AG10803 (cell line): ENCODE measurements at regions not wholly inside any gene's neighbourhood (a gene's known extent, or its start where the extent isn't known, plus 50 kb on each side); places are given as distances from the start of the nearest gene placed in this dataset.

Source experiments
- DNase-seq: peaks from one replicate; pipeline ENCODE4 v3.0.0; 2010; ENCODE audit warnings: low read depth
- H3K4me3 ChIP-seq: 2 replicates; pipeline ENCODE4 v1.5.1; 2011; ENCODE audit warnings: mild to moderate bottlenecking, low read length, control low read depth
- TF ChIP-seq, protein P1 (sequence below): conservative IDR thresholded peaks from 2 replicates; pipeline ENCODE4 v1.5.1; 2011; ENCODE audit warnings: mild to moderate bottlenecking, low read length, control low read depth, inconsistent platforms

DNA sequence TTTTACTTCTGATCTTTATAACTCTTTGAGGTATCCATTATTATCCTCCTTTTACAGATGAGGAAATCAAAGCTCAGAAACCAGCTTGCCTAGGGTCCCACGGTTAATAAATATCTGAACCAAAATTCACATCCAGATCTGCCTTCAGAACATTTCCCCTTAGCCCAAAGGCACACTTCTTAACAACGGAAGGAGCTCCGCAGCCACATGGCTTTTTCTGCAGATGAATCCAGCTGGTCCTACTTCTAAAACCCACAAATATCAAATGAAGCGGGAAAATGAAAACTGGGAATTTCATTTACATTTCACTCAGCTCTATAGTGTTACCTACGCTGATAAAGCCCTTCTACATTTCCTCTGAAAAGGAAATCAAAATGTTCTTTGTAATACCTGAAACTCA lies 357.0 kb upstream of the ID2 start:
- TF ChIP-seq, protein P1, sequence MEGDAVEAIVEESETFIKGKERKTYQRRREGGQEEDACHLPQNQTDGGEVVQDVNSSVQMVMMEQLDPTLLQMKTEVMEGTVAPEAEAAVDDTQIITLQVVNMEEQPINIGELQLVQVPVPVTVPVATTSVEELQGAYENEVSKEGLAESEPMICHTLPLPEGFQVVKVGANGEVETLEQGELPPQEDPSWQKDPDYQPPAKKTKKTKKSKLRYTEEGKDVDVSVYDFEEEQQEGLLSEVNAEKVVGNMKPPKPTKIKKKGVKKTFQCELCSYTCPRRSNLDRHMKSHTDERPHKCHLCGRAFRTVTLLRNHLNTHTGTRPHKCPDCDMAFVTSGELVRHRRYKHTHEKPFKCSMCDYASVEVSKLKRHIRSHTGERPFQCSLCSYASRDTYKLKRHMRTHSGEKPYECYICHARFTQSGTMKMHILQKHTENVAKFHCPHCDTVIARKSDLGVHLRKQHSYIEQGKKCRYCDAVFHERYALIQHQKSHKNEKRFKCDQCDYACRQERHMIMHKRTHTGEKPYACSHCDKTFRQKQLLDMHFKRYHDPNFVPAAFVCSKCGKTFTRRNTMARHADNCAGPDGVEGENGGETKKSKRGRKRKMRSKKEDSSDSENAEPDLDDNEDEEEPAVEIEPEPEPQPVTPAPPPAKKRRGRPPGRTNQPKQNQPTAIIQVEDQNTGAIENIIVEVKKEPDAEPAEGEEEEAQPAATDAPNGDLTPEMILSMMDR, result no peak
- no peak overlapping the region for H3K4me3 ChIP-seq
- no peak for DNase-seq

DNA sequence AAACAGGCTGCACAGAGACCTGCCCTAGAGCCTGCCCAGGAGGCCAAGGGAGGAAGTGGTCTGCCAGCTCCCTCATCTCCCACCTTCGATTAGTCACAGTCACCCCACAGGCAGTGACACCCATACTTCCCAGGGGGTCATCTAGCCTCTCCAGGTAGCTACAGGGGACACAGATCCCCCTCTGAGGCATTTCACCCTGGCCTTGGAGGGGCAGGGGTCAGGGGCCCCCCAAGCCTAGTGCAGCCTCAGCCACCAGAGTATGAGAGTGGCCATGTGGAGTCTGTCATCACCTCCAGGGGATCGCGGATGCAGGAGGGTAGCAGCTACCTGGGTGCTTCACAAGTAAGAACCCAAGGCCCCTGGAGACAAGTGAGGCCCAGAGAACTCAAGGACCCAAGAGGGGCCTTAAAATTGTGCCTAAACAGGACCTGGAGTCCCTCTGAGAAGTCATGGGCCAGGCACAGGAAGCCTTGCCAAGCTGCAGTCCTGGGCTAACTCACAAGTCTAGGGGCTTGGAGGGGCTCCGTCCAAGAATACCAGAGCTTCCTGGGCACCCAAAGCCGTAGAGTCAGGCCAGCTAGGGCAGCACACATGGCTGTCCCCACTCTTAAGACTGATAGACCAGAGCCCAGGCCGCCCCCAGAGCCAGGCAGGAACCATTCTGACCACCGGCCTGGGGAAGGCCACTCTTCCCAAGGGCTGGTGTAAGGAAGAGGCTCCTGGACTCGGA lies 354.3 kb upstream of the ID2 start:
- TF ChIP-seq, protein P1, result no peak

DNA sequence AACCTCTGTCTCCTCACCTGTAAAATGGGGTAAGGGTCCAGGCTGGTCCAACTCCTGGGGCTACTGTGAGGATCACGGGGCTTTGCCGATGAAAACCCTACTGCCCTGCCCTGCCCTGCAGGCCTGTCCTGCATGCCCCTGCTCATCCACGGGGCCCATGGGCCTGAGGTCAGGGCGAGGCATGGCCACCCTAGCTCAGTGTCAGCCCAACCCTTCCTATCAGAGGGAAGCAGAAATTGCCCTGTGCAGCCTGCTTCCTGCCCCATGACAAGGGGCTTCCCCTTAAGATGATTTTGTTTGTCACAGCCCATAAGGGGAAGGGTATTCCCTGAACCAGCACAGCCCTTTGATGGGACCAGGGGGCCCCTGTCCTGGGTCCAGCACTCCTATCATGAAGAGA lies 353.6 kb upstream of the ID2 start:
- H3K4me3 ChIP-seq, result no peak overlapping the region
- TF ChIP-seq, protein P1, result no peak
- no peak for DNase-seq

More for the DNA sequence above, 354.3 kb upstream of the ID2 start:
- no peak overlapping the region for H3K4me3 ChIP-seq
- no peak for DNase-seq

DNA sequence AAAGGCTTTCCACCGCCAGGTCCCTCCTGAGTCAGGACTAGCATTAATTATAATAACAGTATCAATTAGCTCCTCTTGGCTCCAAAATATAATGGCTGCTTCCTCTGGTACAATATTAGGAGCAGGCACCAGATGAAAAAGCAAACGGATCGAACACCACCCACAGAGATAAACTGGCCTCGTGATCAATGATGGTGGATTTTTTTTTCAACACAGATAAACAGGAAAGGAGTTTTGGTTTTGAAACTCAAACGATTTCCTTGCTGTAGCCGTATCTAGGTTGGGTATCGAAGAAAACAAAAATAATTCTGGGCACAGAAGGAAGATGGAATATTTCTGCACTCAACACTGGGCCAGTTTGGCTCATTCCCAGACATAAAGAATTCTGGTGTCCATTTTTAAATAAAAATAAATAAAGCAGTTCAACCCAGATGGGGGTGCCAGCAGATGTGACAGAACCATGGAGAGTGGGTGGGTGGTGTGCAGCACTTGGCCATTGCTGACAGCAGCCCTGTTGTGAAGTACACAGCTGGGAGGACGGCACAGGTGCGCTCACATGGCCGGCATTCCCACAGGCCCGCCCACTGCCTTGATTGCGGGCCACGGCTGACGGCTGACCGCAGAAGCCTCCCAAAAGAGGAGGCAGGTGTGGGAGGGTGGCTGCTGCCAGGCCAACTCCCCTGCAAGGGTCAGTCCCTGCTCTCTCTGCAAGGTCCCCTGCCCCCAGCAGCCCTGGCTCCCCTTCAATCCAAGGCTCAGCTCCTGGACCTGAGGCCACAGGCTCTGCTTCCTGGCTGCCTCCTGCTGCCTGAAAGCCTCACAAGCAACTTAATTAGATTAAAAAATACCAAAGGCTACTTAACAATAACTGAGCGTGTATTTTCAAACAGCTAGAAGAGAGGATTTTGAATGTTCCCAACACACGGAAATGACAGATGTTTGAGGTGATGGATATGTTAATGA lies 351.9 kb upstream of the ID2 start:
- TF ChIP-seq, protein P1, result no peak
- no peak overlapping the region for H3K4me3 ChIP-seq
- no peak for DNase-seq

DNA sequence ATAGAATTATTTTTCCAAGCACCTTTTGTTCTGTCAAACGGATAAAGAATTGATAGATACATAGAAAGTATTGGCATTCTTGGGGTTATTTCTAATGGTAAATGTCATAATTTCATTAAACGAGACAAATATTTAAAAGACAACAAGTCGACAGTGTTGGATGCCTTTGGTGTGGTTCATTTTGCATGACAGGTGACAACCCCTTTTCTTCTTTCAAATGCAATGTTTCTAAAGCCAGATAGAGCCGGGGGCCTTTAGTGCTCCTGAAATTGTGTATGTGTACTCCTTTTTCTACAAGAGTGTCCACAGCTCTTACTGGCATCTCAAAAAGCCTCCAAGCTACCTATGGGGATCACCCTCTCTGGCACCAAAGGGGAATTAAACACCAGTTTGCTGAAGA lies 350.8 kb upstream of the ID2 start:
- DNase-seq, result no peak
- no peak overlapping the region for H3K4me3 ChIP-seq
- TF ChIP-seq, protein P1, result no peak

DNA sequence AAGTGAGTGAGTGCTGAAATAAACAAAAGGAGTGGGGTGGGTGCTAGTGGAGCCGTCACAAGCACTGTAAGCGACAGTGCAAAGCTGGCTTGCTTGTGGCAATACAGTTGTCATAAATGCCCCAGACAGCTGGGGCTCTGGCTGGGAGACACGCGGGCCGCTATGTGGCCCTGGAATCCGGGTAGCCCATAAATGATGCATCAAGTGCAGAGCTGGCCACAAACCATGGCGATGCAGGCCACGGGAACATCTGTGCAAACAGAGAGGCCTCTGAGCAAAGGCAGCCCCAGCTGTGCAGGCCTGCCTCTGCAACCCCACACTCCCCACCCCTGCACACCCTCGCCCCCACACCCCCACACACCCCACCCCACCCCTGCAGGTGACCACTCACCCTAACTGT lies 349.2 kb upstream of the ID2 start:
- no peak overlapping the region for H3K4me3 ChIP-seq
- no peak for DNase-seq
- TF ChIP-seq, protein P1, result no peak
